GM18508 (cell line): ENCODE measurements at regions not wholly inside any gene's neighbourhood (a gene's known extent, or its start where the extent isn't known, plus 50 kb on each side); places are given as distances from the start of the nearest gene placed in this dataset.

Experiments
- ATAC-seq: cut with Tn5 transposase; IDR thresholded peaks from one replicate; pipeline ENCODE4 v1.9.1; 2021; ENCODE audit warnings: moderate number of reproducible peaks; ENCODE audit not compliant: insufficient read depth, unreplicated experiment

DNA sequence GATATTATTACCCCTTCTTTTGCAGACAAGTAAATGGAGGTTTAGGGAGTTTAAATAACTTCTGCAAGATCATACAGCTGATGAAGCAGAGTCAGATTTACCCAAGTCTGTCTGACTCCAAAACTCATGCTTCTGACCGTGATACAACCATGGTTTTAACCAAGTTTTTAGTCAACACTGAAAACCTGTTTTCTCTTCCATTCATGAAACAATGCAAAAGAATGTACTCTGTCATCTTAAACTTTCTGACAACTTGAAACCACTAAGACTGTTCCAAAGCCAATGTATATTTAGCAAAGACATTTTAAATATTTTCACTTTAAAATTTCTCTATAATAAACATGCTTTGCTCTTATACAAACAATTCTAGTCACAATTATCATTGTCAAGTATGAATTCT is 77.0 kb upstream of the RBMS3 start:
- ATAC-seq, result no peak

DNA sequence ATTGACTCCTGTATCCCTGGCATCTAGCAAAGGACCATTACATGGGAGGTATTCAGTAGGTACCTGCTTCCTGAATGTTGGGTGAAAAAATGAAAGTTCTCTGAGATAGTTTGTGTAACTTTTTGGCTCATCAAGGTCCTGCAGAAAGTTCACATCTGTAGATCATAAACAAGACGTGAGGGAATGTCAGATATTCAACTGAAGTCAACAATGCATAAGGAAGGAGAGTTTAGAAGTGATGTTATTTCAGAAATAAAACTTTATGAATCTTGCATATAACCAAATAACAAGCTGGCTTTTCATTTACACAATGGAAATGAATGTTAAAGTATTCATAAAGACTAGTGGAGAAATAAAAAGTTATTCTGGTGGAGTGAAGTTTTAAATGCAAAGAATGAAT is 73.4 kb upstream of the RBMS3 start:
- no peak for ATAC-seq

GRCh38 chr3:29212789-29213433 is 68.0 kb upstream of the RBMS3 start:
- ATAC-seq, result no peak

DNA sequence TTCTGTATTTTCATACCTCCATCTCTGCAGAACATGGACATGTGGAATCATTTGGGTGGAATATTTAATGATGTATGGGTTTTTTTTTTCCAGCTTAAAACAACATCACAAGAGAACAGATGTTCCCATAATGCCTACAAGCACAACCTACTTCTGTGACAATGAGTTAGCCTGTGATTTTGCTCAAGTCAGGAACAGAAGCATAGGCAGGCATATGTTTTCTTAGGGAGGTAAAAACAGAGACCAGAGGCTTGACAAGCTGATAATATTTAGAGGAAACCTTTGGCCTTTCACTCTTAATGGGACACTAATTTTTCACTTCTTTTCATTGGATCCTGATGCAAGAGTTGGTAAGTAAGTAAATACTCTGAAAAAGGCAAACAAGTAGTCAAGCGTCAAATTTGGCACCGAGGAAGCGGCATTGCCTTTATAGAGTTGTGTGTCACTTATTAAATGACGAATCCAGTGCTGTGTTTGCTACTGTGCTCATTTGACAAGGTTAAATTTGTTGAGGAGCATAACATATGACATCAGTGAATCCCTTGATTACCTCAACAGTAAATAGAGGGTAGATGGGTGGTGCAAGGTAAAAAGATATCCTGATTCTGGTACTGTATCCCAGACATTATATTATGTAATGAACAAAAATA is 66.7 kb upstream of the RBMS3 start:
- no peak for ATAC-seq

DNA sequence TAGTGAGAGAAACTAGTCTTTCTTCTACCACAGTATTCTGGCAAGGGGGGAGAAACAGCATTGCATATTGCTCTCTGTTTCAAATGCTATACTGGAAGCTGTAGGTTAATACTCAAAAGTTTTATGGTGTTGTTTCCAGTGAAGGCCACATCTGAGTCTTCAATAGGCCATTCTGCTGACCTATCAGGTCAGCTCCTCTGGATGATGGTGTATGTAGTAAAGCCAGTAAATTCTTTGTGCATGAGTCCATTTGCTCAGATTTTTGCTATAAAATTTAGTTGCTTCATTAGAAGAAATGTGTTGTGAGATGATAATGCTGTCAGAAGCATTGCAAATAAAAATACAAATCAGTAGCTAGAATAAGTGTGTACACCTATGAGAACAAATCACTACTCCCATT is 64.9 kb upstream of the RBMS3 start:
- no peak for ATAC-seq

GRCh38 chr3:29226706-29227105 is 54.2 kb upstream of the RBMS3 start:
- no peak for ATAC-seq

GRCh38 chr3:29227307-29227706 is 53.6 kb upstream of the RBMS3 start:
- no peak for ATAC-seq
